GM13977 (cell line): ENCODE measurements at regions not wholly inside any gene's neighbourhood (a gene's known extent, or its start where the extent isn't known, plus 50 kb on each side); places are given as distances from the start of the nearest gene placed in this dataset.

ENCODE experiments used
- DNase-seq: peaks from one replicate; pipeline ENCODE4 v3.0.0; 2012; ENCODE audit warnings: low spot score
- in situ Hi-C: fragments of 300-500 bp; cut with MboI; formaldehyde crosslinking; loops from one replicate; pipeline ENCODE4 v1.12.0; 2022; ENCODE audit warnings: low sequenced_read_pairs, low pct_unique_long_range_greater_than_20kb, mixed read lengths, inconsistent platforms; ENCODE audit not compliant: unreplicated experiment
- TF ChIP-seq, protein P1 (sequence below): IDR thresholded peaks from 2 replicates; pipeline ENCODE4 v1.5.1; 2012; ENCODE audit warnings: mild to moderate bottlenecking, control low read depth; ENCODE audit not compliant: insufficient read depth; ENCODE audit errors: extremely low read depth, missing control alignments

DNA sequence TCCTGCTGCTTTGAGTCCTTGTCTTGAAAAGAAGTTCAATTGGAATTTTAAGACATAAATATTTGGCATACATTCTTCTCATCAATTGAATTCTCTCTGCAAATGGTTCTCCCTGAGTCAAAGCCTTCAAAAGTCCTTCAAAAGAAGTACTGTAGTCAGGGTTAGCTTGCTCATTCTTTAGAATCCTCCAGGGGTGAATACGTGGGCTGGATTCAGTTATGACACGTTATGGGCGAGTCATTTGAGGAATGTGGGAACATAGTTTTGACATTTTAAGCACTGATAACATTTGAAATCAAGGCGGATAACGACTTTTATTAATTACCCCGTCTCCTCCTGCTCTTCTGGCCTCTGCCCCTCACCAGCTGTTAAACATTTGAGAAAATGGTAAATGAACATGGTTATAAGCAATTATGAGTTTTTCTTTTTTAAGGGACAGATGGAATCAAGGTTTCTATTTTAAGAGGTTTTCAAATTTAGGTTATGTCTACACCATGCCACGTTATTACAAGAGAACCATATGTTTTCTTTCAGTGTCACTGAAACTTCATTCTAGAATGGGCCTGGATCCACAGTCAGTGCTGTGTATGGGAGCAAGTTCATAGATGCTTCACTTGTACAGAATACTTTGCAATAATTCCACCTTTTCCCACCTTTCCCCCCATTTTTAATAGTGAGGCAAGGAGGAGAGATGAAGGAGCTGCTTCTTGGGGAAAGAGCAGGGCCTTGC, 273.1 kb downstream of the TSN start:
- no peak for DNase-seq
- in situ Hi-C loops, result no loop called here
- TF ChIP-seq, protein P1, sequence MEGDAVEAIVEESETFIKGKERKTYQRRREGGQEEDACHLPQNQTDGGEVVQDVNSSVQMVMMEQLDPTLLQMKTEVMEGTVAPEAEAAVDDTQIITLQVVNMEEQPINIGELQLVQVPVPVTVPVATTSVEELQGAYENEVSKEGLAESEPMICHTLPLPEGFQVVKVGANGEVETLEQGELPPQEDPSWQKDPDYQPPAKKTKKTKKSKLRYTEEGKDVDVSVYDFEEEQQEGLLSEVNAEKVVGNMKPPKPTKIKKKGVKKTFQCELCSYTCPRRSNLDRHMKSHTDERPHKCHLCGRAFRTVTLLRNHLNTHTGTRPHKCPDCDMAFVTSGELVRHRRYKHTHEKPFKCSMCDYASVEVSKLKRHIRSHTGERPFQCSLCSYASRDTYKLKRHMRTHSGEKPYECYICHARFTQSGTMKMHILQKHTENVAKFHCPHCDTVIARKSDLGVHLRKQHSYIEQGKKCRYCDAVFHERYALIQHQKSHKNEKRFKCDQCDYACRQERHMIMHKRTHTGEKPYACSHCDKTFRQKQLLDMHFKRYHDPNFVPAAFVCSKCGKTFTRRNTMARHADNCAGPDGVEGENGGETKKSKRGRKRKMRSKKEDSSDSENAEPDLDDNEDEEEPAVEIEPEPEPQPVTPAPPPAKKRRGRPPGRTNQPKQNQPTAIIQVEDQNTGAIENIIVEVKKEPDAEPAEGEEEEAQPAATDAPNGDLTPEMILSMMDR, result no peak

DNA sequence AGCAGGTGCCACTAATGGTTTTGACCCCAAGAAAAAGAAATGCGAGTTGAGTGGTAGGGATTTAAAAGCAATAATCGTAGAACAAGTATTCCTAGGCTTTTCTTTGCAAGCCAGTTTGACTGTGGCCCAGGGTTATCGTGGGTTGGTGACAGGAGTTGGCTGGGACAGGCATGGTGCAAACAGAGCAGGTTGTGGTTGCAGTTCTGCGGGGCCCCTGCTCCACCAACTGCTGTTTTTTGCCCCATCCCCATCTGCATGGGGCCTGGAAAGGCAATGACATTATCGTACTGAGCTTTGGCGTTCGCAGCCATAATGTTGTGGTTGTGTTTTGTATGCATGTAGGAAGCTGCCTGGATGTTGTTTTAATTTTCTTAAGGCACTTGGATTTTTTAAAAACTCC, 274.0 kb downstream of the TSN start:
- no peak for DNase-seq
- in situ Hi-C loops, result no loop called here
- TF ChIP-seq, protein P1, result no peak

DNA sequence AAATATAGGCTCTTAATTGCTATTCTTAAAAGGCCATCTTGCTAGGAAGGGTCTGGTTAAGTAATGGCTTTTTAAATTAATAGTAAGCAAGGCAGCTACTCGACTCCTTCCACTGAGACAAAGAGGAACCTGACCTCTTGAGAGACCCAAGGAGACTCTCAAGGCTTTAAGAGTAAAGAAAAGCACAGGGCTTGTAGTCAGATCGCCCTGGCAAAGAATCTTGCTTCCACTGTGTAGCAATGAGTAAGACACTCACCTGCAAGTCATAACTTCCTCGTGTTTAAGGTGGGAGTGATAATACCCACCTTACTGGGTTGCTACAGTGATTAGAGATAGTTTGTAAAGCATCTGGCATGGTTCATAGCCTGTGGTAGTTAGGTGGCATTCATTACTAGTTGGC, 274.5 kb downstream of the TSN start:
- in situ Hi-C loops, result no loop called here
- TF ChIP-seq, protein P1, result no peak
- DNase-seq, result no peak

DNA sequence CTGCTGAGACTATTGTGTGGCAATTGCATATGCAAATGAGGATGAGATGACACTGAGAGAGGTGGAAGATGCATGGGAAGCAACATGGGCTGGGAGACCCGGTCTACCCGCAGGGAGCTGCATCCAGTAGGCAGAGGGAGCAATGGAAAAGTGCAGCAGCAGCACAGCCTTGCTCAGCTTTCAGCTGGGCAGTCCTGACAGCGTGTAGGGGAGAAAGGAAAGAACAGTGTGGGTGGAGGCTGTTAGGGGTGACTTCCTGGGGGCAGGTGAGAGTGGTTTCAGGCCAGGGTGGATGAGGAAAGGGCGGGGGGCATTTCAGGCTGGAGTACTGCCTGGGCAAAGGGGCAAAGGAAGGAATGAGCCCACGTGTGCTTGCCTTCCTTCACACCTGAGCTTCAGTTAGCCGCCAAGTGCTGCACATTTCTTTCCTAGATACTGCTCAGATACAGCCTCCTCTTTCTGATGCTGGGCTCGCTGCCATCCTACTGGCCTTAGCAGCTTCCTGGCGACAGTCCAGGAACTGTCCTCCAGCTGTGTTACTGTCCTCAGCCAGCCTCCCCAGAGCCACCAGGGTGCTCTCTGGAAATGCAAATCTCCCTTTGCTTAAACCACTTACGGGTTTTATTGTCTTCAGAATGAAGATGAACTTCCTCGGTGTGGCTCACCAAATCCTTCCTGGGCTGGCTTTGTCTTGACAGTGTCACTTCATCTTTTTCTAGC, 276.3 kb downstream of the TSN start:
- no peak for DNase-seq
- in situ Hi-C loops, result no loop called here
- TF ChIP-seq, protein P1, result no peak

DNA sequence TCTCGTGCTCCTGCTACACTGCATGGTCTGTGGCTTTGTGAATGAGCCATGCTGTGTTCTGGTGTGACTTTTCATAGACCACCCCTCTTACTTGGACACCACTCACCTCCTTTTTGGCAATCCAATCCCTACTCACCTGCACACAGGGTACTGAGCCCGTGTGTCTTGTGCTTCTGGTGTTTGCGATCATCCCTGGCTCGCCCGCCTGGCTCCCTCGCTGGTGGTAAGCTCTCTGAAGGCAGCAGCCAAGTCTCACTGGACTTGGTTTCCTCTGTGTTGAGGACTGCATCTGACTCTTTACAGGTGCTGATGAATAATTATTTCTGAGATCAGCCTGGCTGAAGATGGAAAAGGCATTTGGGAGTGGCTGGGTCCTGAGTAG, 276.8 kb downstream of the TSN start:
- TF ChIP-seq, protein P1, result no peak
- no peak for DNase-seq
- in situ Hi-C loops, result no loop called here

DNA sequence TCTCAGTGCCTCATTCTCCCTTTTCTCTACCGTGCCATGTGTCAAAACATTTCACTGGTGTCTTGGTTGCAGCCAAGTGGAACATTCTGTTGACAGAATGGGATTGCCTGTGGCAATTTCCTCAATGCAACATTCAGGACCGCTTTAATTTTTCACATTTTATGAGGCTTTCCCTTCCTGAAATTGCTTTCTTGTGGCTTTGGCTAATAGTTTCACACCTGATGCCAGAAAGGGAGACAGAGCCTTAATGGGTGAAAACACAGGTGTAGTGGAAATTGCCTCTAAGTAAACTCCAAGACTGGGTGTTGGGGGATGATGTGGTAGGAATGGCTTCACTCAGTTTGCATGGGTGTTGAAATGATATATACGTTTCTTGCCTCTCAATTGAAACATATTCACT, 278.3 kb downstream of the TSN start:
- in situ Hi-C loops, result no loop called here
- TF ChIP-seq, protein P1, result no peak

More for the DNA sequence above, 278.3 kb downstream of the TSN start:
- no peak for DNase-seq
